GM23248 (cell line): ENCODE measurements at regions not wholly inside any gene's neighbourhood (a gene's known extent, or its start where the extent isn't known, plus 50 kb on each side); places are given as distances from the start of the nearest gene placed in this dataset.

Experiments
- DNase-seq: peaks from one replicate; pipeline ENCODE4 v3.0.0-alpha.2; 2015
- H2AFZ ChIP-seq: fragments of 200-600 bp; sonication (generic); 2 replicates; pipeline ENCODE4 v1.6.1; 2016; ENCODE audit warnings: antibody characterized with exemption
- H3F3A ChIP-seq: fragments of 200-600 bp; sonication (generic); 2 replicates; pipeline ENCODE4 v1.6.1; 2016; ENCODE audit warnings: mild to moderate bottlenecking, antibody characterized with exemption, mixed run types; ENCODE audit not compliant: insufficient read depth
- H3K27ac ChIP-seq: fragments of 200-600 bp; sonication (generic); 2 replicates; pipeline ENCODE4 v1.5.1; 2016; ENCODE audit warnings: mild to moderate bottlenecking
- H3K27me3 ChIP-seq: fragments of 200-600 bp; sonication (generic); replicated peaks from 2 replicates; pipeline ENCODE4 v1.6.1; 2016; ENCODE audit warnings: mild to moderate bottlenecking; ENCODE audit not compliant: insufficient read depth
- H3K36me3 ChIP-seq: fragments of 200-600 bp; sonication (generic); 2 replicates; pipeline ENCODE4 v1.6.1; 2016; ENCODE audit warnings: low read depth, mild to moderate bottlenecking
- H3K4me1 ChIP-seq: fragments of 200-600 bp; sonication (generic); 2 replicates; pipeline ENCODE4 v1.6.1; 2016; ENCODE audit warnings: mild to moderate bottlenecking; ENCODE audit not compliant: insufficient read depth
- H3K4me2 ChIP-seq: fragments of 200-600 bp; sonication (generic); one replicate; pipeline ENCODE4 v1.6.1; 2016; ENCODE audit warnings: mild to moderate bottlenecking; ENCODE audit not compliant: unreplicated experiment
- H3K4me3 ChIP-seq: fragments of 200-600 bp; sonication (generic); 2 replicates; pipeline ENCODE4 v1.5.1; 2016; ENCODE audit warnings: mild to moderate bottlenecking
- H3K79me2 ChIP-seq: fragments of 200-600 bp; sonication (generic); 2 replicates; pipeline ENCODE4 v1.6.1; 2016; ENCODE audit warnings: mild to moderate bottlenecking; ENCODE audit not compliant: insufficient read depth
- H3K9ac ChIP-seq: fragments of 200-600 bp; sonication (generic); 2 replicates; pipeline ENCODE4 v1.6.1; 2016; ENCODE audit warnings: mild to moderate bottlenecking
- H3K9me2 ChIP-seq: fragments of 200-600 bp; sonication (generic); 2 replicates; pipeline ENCODE4 v1.6.1; 2016; ENCODE audit warnings: mixed run types, mild to moderate bottlenecking, moderate library complexity; ENCODE audit not compliant: insufficient read depth
- H3K9me3 ChIP-seq: fragments of 200-600 bp; sonication (generic); one replicate; pipeline ENCODE4 v1.6.1; 2017; ENCODE audit warnings: low read depth
- H4K20me1 ChIP-seq: fragments of 200-600 bp; sonication (generic); 2 replicates; pipeline ENCODE4 v1.6.0; 2016; ENCODE audit not compliant: insufficient read depth
- EZH2 ChIP-seq: fragments of 200-600 bp; sonication (generic); IDR thresholded peaks from 2 replicates; pipeline ENCODE4 v1.6.1; 2018; ENCODE audit warnings: antibody characterized with exemption, mild to moderate bottlenecking; ENCODE audit not compliant: insufficient read depth, poor library complexity, severe bottlenecking
- EZH2phosphoT487 ChIP-seq: fragments of 200-600 bp; sonication (generic); IDR thresholded peaks from 2 replicates; pipeline ENCODE4 v1.6.1; 2018; ENCODE audit warnings: antibody characterized with exemption, moderate library complexity, mild to moderate bottlenecking, low read depth; ENCODE audit not compliant: insufficient read depth
- WGBS, 2 experiments: methylation state at CpG; one replicate each; pipeline ENCODE4 v1.1.6; 2015 to 2017; ENCODE audit warnings: low lambda C conversion rate in 2 of 2, low coverage in 1 of 2; ENCODE audit errors: missing lambda C conversion rate in 2 of 2; 5-methylcytosine and 5-hydroxymethylcytosine counted together
- in situ Hi-C: fragments of 300-500 bp; cut with MboI; formaldehyde crosslinking; loops from 2 replicates; pipeline ENCODE4 v1.15.0; 2020

DNA sequence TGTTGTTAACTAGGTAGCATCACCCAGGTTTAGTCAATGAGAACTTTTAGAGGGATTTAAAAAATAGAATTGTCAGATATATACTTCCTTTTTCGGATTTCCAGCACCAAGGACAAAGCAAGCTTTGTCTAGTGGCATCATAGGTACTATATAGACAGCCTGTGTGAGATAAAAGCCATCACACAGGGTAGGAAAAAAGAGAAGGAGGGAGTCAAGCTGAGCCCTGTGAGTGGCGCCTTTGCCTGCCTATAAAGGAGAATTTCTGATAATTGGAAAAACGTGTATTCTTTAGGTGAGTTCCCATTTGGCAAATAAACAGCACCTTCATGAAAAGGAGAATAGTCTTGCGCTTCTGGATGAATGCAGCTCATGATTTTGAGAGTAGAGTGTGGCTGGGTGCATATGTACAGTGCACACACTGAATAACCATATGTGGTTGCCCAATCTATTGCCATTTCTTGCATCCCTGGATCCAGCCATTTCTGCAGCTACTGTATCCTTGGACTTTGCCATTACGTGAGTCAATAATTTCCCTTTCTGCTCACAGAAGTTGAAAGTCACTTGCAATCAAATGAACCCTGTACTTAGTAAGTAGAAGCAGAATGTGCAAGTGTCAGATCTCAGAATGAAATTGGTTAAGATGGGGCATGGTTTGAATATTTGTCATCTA is 559.9 kb upstream of the MEX3C start:
- Histone ChIP-seq H4K20me1 (no peaks in the 10 kb centered on the region), H3K36me3 (no peaks in the 10 kb centered on the region), H3K27me3 (no peaks in the 10 kb centered on the region), H3K9ac (no peak overlapping the region), H3K4me3 (no peak overlapping the region), H3K9me2 (0 out of 2 replicates have a peak, but pooled peaks cover 4% of the 10 kb centered on the region), H3K27ac (no peak overlapping the region), H2AFZ (no peak overlapping the region), H3K9me3 (no peaks in the 10 kb centered on the region), H3K4me1 (no peaks in the 10 kb centered on the region), H3F3A (no peaks in the 10 kb centered on the region), H3K4me2 (no peak overlapping the region), H3K79me2 (no peaks in the 10 kb centered on the region)
- no peak for TF ChIP-seq EZH2phosphoT487
- no peak for TF ChIP-seq EZH2
- DNase-seq = no peak
- in situ Hi-C loops = no loop called here
- WGBS, 2 experiments = 6 to 8% methylated on average over 5 of the region's 5 CpGs

DNA sequence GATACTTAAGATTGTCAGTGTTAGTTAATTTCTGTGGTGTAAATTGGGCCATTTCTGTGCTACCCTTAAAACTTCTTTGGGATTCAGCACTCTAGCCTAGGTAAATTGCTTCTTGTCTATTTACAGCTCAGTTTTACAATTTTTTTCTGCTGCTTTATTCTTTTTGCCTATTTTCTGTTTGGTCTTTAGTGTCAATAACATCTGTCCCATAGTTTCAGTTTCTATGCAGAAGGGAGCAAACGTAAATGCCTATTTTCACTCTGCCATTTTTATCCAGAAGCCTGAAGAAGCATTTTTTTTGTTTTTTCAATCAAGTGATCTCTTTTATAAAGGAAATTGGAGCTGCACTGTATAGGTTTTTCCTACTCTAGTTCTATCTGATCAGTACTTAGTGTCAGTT is 564.9 kb upstream of the MEX3C start:
- no peaks in the 10 kb centered on the region for H3K4me1 ChIP-seq
- TF ChIP-seq EZH2phosphoT487 = no peak
- no peak for TF ChIP-seq EZH2
- no peaks in the 10 kb centered on the region for H3K27me3 ChIP-seq
- H3K79me2 ChIP-seq = no peaks in the 10 kb centered on the region
- no peak overlapping the region for H3K4me3 ChIP-seq
- no peak overlapping the region for H3K9ac ChIP-seq
- H3K9me2 ChIP-seq = no peaks in the 10 kb centered on the region
- no peaks in the 10 kb centered on the region for H3F3A ChIP-seq
- no peak overlapping the region for H2AFZ ChIP-seq
- H3K4me2 ChIP-seq = no peak overlapping the region
- in situ Hi-C loops = no loop called here
- no peaks in the 10 kb centered on the region for H3K9me3 ChIP-seq
- H3K27ac ChIP-seq = no peak overlapping the region
- WGBS, 2 experiments = 3 to 4% methylated on average over 1 of the region's 1 CpG
- DNase-seq = no peak
- H3K36me3 ChIP-seq = no peaks in the 10 kb centered on the region
- H4K20me1 ChIP-seq = no peaks in the 10 kb centered on the region

DNA sequence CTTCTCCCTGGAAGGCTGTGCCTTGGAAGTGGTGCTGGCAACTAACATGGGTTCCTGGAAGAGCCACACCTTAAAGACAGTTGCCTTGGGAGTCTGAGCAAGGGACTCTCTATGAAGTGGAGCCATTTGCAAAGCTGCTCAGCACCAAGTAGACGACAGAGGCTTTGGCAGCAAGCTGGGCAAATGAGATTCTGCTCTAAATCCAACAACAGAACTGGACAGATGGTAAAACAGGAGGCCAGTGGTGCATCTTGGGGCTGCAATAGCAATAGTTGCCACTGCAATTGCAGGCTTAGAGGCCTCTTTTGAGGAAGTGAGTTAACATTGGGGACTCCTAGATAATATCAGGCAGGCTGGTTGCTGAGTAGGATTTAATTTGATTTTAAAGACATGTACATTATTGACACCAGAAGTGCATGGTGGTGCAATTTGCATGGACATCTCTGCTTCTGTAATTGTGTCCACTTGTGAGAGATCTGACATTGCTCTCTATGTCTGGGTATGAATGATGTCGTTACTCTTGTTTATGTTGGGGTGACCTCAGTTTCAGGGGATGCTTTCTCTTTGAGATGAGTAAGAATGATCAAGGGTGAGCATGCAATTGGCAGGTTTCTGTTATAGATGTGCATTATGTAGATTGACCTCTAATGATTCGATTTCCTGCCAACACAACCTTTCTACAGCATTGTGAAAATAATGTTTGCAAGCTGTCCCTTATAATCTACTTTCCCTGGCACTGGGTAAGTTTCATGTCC is 568.3 kb upstream of the MEX3C start:
- Histone ChIP-seq H3K9me2 (no peaks in the 10 kb centered on the region), H3F3A (no peaks in the 10 kb centered on the region), H3K27ac (no peak overlapping the region), H2AFZ (no peak overlapping the region), H3K27me3 (no peaks in the 10 kb centered on the region), H3K79me2 (no peaks in the 10 kb centered on the region), H3K36me3 (no peaks in the 10 kb centered on the region), H3K4me1 (no peaks in the 10 kb centered on the region), H3K9ac (no peak overlapping the region), H4K20me1 (no peaks in the 10 kb centered on the region), H3K4me3 (no peak overlapping the region), H3K9me3 (no peaks in the 10 kb centered on the region), H3K4me2 (no peak overlapping the region)
- DNase-seq = no peak
- in situ Hi-C loops = no loop called here
- 0 to 2% methylated on average over 3 of the region's 3 CpGs for WGBS, 2 experiments
- TF ChIP-seq EZH2phosphoT487 (no peak), EZH2 (no peak)

DNA sequence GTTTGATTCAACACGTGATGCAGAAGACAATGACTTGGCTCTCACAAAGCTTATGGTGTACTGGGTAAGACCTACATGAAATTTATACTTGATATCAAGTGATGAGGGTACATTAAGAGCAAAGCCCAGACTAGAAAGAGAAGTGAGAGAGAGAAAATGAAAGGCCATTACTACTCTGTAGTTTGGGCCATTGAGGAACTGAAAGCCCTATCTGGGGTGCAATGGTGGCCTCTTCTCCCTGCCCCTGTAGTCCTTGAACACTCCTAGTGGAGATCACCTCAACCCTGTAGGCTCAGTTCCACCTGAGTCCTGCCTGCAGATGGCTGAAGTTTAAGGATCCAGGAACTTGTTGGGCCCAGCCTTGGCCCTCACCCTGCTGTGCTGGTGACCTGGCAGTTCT is 569.8 kb upstream of the MEX3C start:
- Histone ChIP-seq H3K27me3 (no peaks in the 10 kb centered on the region), H3K27ac (no peak overlapping the region), H3K4me2 (no peak overlapping the region), H3K9me3 (no peaks in the 10 kb centered on the region), H3K36me3 (no peaks in the 10 kb centered on the region), H2AFZ (no peak overlapping the region), H3K4me1 (no peaks in the 10 kb centered on the region), H4K20me1 (no peaks in the 10 kb centered on the region), H3K9ac (no peak overlapping the region), H3K79me2 (no peaks in the 10 kb centered on the region), H3K4me3 (no peak overlapping the region), H3F3A (no peaks in the 10 kb centered on the region), H3K9me2 (no peaks in the 10 kb centered on the region)
- in situ Hi-C loops = no loop called here
- 6% methylated on average over 1 of the region's 1 CpG for WGBS, 2 experiments
- no peak for TF ChIP-seq EZH2
- no peak for TF ChIP-seq EZH2phosphoT487
- DNase-seq = no peak
